Liver (tissue), 3 donors: ENCODE measurements at regions not wholly inside any gene's neighbourhood (a gene's known extent, or its start where the extent isn't known, plus 50 kb on each side); places are given as distances from the start of the nearest gene placed in this dataset.

Experiments used
- ATF3 ChIP-seq: IDR thresholded peaks from 2 replicates; pipeline ENCODE4 v1.6.1; 2016; ENCODE audit warnings: antibody characterized with exemption
- TAF1 ChIP-seq: conservative IDR thresholded peaks from 2 replicates; pipeline ENCODE4 v1.6.1; 2016; ENCODE audit warnings: antibody characterized with exemption, mild to moderate bottlenecking
- TF ChIP-seq, protein P1 (sequence below): fragments of 150-350 bp; IDR thresholded peaks from 2 replicates; pipeline ENCODE4 v1.5.1; 2017; ENCODE audit warnings: improper control_type of control experiment, low read depth, low read length; ENCODE audit not compliant: missing input control
- donor health status: healthy.
- donor health status: healthy.

- TF ChIP-seq, protein P1, sequence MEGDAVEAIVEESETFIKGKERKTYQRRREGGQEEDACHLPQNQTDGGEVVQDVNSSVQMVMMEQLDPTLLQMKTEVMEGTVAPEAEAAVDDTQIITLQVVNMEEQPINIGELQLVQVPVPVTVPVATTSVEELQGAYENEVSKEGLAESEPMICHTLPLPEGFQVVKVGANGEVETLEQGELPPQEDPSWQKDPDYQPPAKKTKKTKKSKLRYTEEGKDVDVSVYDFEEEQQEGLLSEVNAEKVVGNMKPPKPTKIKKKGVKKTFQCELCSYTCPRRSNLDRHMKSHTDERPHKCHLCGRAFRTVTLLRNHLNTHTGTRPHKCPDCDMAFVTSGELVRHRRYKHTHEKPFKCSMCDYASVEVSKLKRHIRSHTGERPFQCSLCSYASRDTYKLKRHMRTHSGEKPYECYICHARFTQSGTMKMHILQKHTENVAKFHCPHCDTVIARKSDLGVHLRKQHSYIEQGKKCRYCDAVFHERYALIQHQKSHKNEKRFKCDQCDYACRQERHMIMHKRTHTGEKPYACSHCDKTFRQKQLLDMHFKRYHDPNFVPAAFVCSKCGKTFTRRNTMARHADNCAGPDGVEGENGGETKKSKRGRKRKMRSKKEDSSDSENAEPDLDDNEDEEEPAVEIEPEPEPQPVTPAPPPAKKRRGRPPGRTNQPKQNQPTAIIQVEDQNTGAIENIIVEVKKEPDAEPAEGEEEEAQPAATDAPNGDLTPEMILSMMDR = no peak
- no peak for TF ChIP-seq TAF1
- no peak for TF ChIP-seq ATF3
These were observed 131.9 kb downstream of the ZNF326 start for GRCh38 chr1:90126834-90127233.
